Kidney epithelial cell (primary cell): ENCODE measurements at regions not wholly inside any gene's neighbourhood (a gene's known extent, or its start where the extent isn't known, plus 50 kb on each side); places are given as distances from the start of the nearest gene placed in this dataset.

Source experiments
- DNase-seq: peaks from one replicate; pipeline ENCODE4 v3.0.0-alpha.2; 2010; ENCODE audit warnings: low read depth
- H3K27me3 ChIP-seq: 2 replicates; pipeline ENCODE4 v1.6.0; 2011; ENCODE audit warnings: low read length; ENCODE audit not compliant: control insufficient read depth, insufficient read depth
- H3K36me3 ChIP-seq: 2 replicates; pipeline ENCODE4 v1.5.1; 2011; ENCODE audit warnings: low read length; ENCODE audit not compliant: control insufficient read depth, insufficient read depth
- H3K4me3 ChIP-seq: 2 replicates; pipeline ENCODE4 v1.5.1; 2011; ENCODE audit warnings: low read depth, mild to moderate bottlenecking, control low read depth, low read length
- CTCF ChIP-seq: IDR thresholded peaks from 2 replicates; pipeline ENCODE4 v1.5.1; 2011; ENCODE audit warnings: mild to moderate bottlenecking, moderate library complexity, low read length, control low read depth, inconsistent platforms; ENCODE audit not compliant: insufficient read depth, poor library complexity, severe bottlenecking

GRCh38 chr9:106682420-106682819 is 180.5 kb upstream of the ZNF462 start:
- no peaks in the 10 kb centered on the region for H3K36me3 ChIP-seq
- no peak for DNase-seq
- no peak overlapping the region for H3K4me3 ChIP-seq
- no peaks in the 10 kb centered on the region for H3K27me3 ChIP-seq
- no peak for TF ChIP-seq CTCF

GRCh38 chr9:106683454-106683853 is 179.5 kb upstream of the ZNF462 start:
- Histone ChIP-seq H3K36me3 (no peaks in the 10 kb centered on the region), H3K4me3 (no peak overlapping the region), H3K27me3 (no peaks in the 10 kb centered on the region)
- no peak for TF ChIP-seq CTCF
- DNase-seq = no peak

- DNase-seq = no peak
- H3K27me3 ChIP-seq = no peaks in the 10 kb centered on the region
- H3K4me3 ChIP-seq = no peak overlapping the region
- no peak for TF ChIP-seq CTCF
- H3K36me3 ChIP-seq = no peaks in the 10 kb centered on the region
These were observed 177.8 kb upstream of the ZNF462 start for GRCh38 chr9:106684940-106685695.

DNA sequence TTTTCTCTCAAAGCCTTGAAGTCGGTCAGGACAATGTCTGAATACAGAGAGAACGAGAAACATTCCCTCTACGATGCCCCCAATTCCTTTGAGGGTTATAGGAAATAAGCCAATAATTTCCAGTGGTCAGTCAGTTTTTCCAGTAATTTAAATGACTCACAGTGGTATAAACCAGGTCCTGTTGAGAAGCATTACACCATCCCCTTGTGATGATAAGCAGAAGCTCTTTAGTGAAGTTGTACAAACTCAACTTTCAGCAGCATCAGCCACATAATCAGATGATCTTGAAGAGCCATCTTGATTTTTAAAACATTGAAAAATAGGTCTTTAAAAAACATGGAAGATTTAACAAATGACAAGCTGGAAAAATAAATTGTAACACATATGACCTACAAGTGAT is 173.9 kb upstream of the ZNF462 start:
- TF ChIP-seq CTCF = no peak
- Histone ChIP-seq H3K36me3 (no peaks in the 10 kb centered on the region), H3K27me3 (no peaks in the 10 kb centered on the region), H3K4me3 (no peak overlapping the region)
- DNase-seq = no peak

- no peaks in the 10 kb centered on the region for H3K27me3 ChIP-seq
- no peak for TF ChIP-seq CTCF
- H3K36me3 ChIP-seq = no peaks in the 10 kb centered on the region
- no peak overlapping the region for H3K4me3 ChIP-seq
- DNase-seq = no peak
These were observed 171.3 kb upstream of the ZNF462 start for GRCh38 chr9:106691627-106692026.

DNA sequence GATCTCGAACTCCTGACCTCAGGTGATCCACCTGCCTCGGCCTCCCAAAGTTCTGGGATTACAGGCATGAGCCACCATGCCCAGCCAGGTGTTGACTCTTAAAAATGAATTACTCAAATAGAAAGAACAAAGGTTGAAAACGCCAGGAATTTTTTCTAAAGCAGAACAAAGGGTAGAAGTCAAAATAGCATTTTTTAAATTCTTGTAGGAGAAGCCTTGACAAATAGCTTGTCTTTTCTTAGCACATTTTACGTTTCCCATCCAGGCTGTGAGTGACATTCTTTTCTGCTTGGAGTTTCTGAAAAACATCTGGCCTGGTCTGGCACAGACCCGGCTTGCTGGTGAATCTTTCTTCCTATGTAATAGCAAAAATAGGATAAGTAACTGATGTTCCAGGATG is 169.4 kb upstream of the ZNF462 start:
- DNase-seq = no peak

More for the DNA sequence above, 169.4 kb upstream of the ZNF462 start:
- Histone ChIP-seq H3K27me3 (no peaks in the 10 kb centered on the region), H3K36me3 (no peaks in the 10 kb centered on the region), H3K4me3 (no peak overlapping the region)
- no peak for TF ChIP-seq CTCF
